ENCODE measurements at regions not wholly inside any gene's neighbourhood (a gene's known extent, or its start where the extent isn't known, plus 50 kb on each side); places are given as distances from the start of the nearest gene placed in this dataset.
"Not testable (repeated sequence)": the region's sequence is repeated elsewhere in the genome, so short reads cannot be mapped to it uniquely, and the experiment has no call there.

GRCh38 chr7:97381815-97382554 lies 264.5 kb downstream of the SDHAF3 start:
- DNase-seq: no peak

- DNase-seq: no peak
Measured at GRCh38 chr7:97390052-97390451, 272.6 kb downstream of the SDHAF3 start.

GRCh38 chr7:97390915-97391593 lies 273.6 kb downstream of the SDHAF3 start:
- no peak for DNase-seq

GRCh38 chr7:97401398-97401797 lies 283.9 kb downstream of the SDHAF3 start:
- DNase-seq: no peak

GRCh38 chr7:97405835-97406234 lies 288.3 kb downstream of the SDHAF3 start:
- DNase-seq: no peak

GRCh38 chr7:97407106-97407505 lies 289.6 kb downstream of the SDHAF3 start:
- DNase-seq: no peak

- DNase-seq: no peak
Measured at GRCh38 chr7:97409346-97409745, 291.8 kb downstream of the SDHAF3 start.

GRCh38 chr7:97418312-97418711 lies 300.8 kb downstream of the SDHAF3 start:
- no peak for DNase-seq

- no peak for DNase-seq
Measured at GRCh38 chr7:97419898-97420297, 302.4 kb downstream of the SDHAF3 start.

- DNase-seq: no peak
Measured at GRCh38 chr7:97421307-97421930, 303.9 kb downstream of the SDHAF3 start.

- DNase-seq: no peak
Measured at GRCh38 chr7:97422046-97422445, 304.5 kb downstream of the SDHAF3 start.

GRCh38 chr7:97430006-97430405 lies 301.9 kb upstream of the TAC1 start:
- DNase-seq: no peak

- DNase-seq: no peak
Measured at GRCh38 chr7:97439637-97440214, 292.2 kb upstream of the TAC1 start.

- no peak for DNase-seq
Measured at GRCh38 chr7:97446361-97446760, 285.5 kb upstream of the TAC1 start.

- DNase-seq: not testable (repeated sequence)
Measured at GRCh38 chr7:97449448-97449847, 282.4 kb upstream of the TAC1 start.

- no peak for DNase-seq
Measured at GRCh38 chr7:97450516-97450915, 281.4 kb upstream of the TAC1 start.

GRCh38 chr7:97454636-97455035 lies 277.2 kb upstream of the TAC1 start:
- no peak for DNase-seq

- DNase-seq: no peak
Measured at GRCh38 chr7:97457054-97457453, 274.8 kb upstream of the TAC1 start.

GRCh38 chr7:97460433-97460832 lies 271.5 kb upstream of the TAC1 start:
- no peak for DNase-seq

- no peak for DNase-seq
Measured at GRCh38 chr7:97461596-97461995, 270.3 kb upstream of the TAC1 start.

GRCh38 chr7:97466071-97466470 lies 265.8 kb upstream of the TAC1 start:
- DNase-seq: no peak

- DNase-seq: no peak
Measured at GRCh38 chr7:97466999-97467740, 264.7 kb upstream of the TAC1 start.

- no peak for DNase-seq
Measured at GRCh38 chr7:97468493-97468892, 263.4 kb upstream of the TAC1 start.
